GM18909 (cell line): ENCODE measurements at regions not wholly inside any gene's neighbourhood (a gene's known extent, or its start where the extent isn't known, plus 50 kb on each side); places are given as distances from the start of the nearest gene placed in this dataset.
A peak's percentile ranks its signal among the peaks of the same experiment; 100 is the strongest.
"Not testable (repeated sequence)": the region's sequence is repeated elsewhere in the genome, so short reads cannot be mapped to it uniquely, and the experiment has no call there.

ENCODE experiments used
- ATAC-seq: cut with Tn5 transposase; IDR thresholded peaks from one replicate; pipeline ENCODE4 v1.9.1; 2021; ENCODE audit warnings: mild to moderate bottlenecking; ENCODE audit not compliant: unreplicated experiment, poor library complexity

- ATAC-seq = no peak
These were observed 103.3 kb upstream of the DPH5 start for GRCh38 chr1:101128846-101129245.

- ATAC-seq = peak; percentile 95
These were observed 102.7 kb upstream of the DPH5 start for GRCh38 chr1:101128211-101128727.

- no peak for ATAC-seq
These were observed 98.8 kb upstream of the DPH5 start for GRCh38 chr1:101124405-101124804.

- not testable (repeated sequence) for ATAC-seq
These were observed 98.3 kb upstream of the DPH5 start for GRCh38 chr1:101123904-101124303.

GRCh38 chr1:101122452-101123166 is 97.0 kb upstream of the DPH5 start:
- peak; percentile 94 for ATAC-seq

GRCh38 chr1:101121975-101122374 is 96.4 kb upstream of the DPH5 start:
- ATAC-seq = no peak

- no peak for ATAC-seq
These were observed 95.9 kb upstream of the DPH5 start for GRCh38 chr1:101121504-101121903.

- ATAC-seq = no peak
These were observed 95.3 kb upstream of the DPH5 start for GRCh38 chr1:101120868-101121267.

GRCh38 chr1:101119289-101119688 is 93.7 kb upstream of the DPH5 start:
- no peak for ATAC-seq

- ATAC-seq = no peak
These were observed 90.4 kb upstream of the DPH5 start for GRCh38 chr1:101116006-101116405.

GRCh38 chr1:101115112-101115511 is 89.5 kb upstream of the DPH5 start:
- no peak for ATAC-seq

- not testable (repeated sequence) for ATAC-seq
These were observed 88.5 kb upstream of the DPH5 start for GRCh38 chr1:101114128-101114527.

- ATAC-seq = peak; percentile 97
These were observed 86.6 kb upstream of the DPH5 start for GRCh38 chr1:101112051-101112780.

- ATAC-seq = no peak
These were observed 85.9 kb upstream of the DPH5 start for GRCh38 chr1:101111461-101111860.

GRCh38 chr1:101109791-101110190 is 84.2 kb upstream of the DPH5 start:
- no peak for ATAC-seq

GRCh38 chr1:101108111-101108500 is 82.5 kb upstream of the DPH5 start:
- no peak for ATAC-seq

- ATAC-seq = no peak
These were observed 82.0 kb upstream of the DPH5 start for GRCh38 chr1:101107496-101108110.

- no peak for ATAC-seq
These were observed 80.3 kb upstream of the DPH5 start for GRCh38 chr1:101105877-101106276.

GRCh38 chr1:101102426-101103156 is 77.0 kb upstream of the DPH5 start:
- ATAC-seq = no peak

- ATAC-seq = no peak
These were observed 75.8 kb upstream of the DPH5 start for GRCh38 chr1:101101360-101101759.

GRCh38 chr1:101100674-101101073 is 75.1 kb upstream of the DPH5 start:
- ATAC-seq = no peak
